ENCODE measurements at regions not wholly inside any gene's neighbourhood (a gene's known extent, or its start where the extent isn't known, plus 50 kb on each side); places are given as distances from the start of the nearest gene placed in this dataset.

GRCh38 chr14:54117924-54118323, 161.3 kb upstream of the BMP4 start:
- H3K4me2 ChIP-seq: no peak overlapping the region
- no peaks in the 10 kb centered on the region for H4K20me1 ChIP-seq (ENCODE audit: insufficient read depth, poor library complexity, severe bottlenecking)
- no peaks in the 10 kb centered on the region for H3K9me2 ChIP-seq (replicated peaks; ENCODE audit: insufficient read depth)
- no peaks in the 10 kb centered on the region for H3K36me3 ChIP-seq (replicated peaks; ENCODE audit: insufficient read depth, low read depth)
- no peaks in the 10 kb centered on the region for H3K79me2 ChIP-seq
- no peak overlapping the region for H2AFZ ChIP-seq
- H3K27ac ChIP-seq: no peak overlapping the region
- no peak overlapping the region for H3K4me3 ChIP-seq
- 81% methylated on average over 3 of the region's 3 CpGs for WGBS (ENCODE audit: low lambda C conversion rate, missing lambda C conversion rate)
- TF ChIP-seq EZH2phosphoT487 (IDR thresholded peaks at IDR 0.05; ENCODE audit: low read depth, severe bottlenecking, unreplicated experiment) (no peak), CTCF (IDR thresholded peaks at IDR 0.05; ENCODE audit: poor library complexity) (no peak), EZH2 (IDR thresholded peaks at IDR 0.05; ENCODE audit: borderline replicate concordance) (no peak)
- no peaks in the 10 kb centered on the region for H3K27me3 ChIP-seq
- no peak for DNase-seq (ENCODE audit: low spot score)
- no peaks in the 10 kb centered on the region for H3K4me1 ChIP-seq (ENCODE audit: insufficient read depth)
- H3K9me3 ChIP-seq (ENCODE audit: low read depth): no peaks in the 10 kb centered on the region

GRCh38 chr14:54120260-54120659, 163.6 kb upstream of the BMP4 start:
- H3K79me2 ChIP-seq: no peaks in the 10 kb centered on the region
- H2AFZ ChIP-seq: no peak overlapping the region
- no peaks in the 10 kb centered on the region for H3K9me2 ChIP-seq (replicated peaks; ENCODE audit: insufficient read depth)
- 95% methylated on average over 1 of the region's 1 CpG for WGBS (ENCODE audit: low lambda C conversion rate, missing lambda C conversion rate)
- no peaks in the 10 kb centered on the region for H3K9me3 ChIP-seq (ENCODE audit: low read depth)
- no peak overlapping the region for H3K27ac ChIP-seq
- H3K4me3 ChIP-seq: no peak overlapping the region
- no peaks in the 10 kb centered on the region for H3K27me3 ChIP-seq
- H3K36me3 ChIP-seq (replicated peaks; ENCODE audit: insufficient read depth, low read depth): no peaks in the 10 kb centered on the region
- no peaks in the 10 kb centered on the region for H4K20me1 ChIP-seq (ENCODE audit: insufficient read depth, poor library complexity, severe bottlenecking)
- no peak overlapping the region for H3K4me2 ChIP-seq
- DNase-seq (ENCODE audit: low spot score): no peak
- TF ChIP-seq EZH2phosphoT487 (IDR thresholded peaks at IDR 0.05; ENCODE audit: low read depth, severe bottlenecking, unreplicated experiment) (no peak), EZH2 (IDR thresholded peaks at IDR 0.05; ENCODE audit: borderline replicate concordance) (no peak), CTCF (IDR thresholded peaks at IDR 0.05; ENCODE audit: poor library complexity) (no peak)
- H3K4me1 ChIP-seq (ENCODE audit: insufficient read depth): no peaks in the 10 kb centered on the region

- no peaks in the 10 kb centered on the region for H3K79me2 ChIP-seq
- TF ChIP-seq EZH2 (IDR thresholded peaks at IDR 0.05; ENCODE audit: borderline replicate concordance) (no peak), EZH2phosphoT487 (IDR thresholded peaks at IDR 0.05; ENCODE audit: low read depth, severe bottlenecking, unreplicated experiment) (no peak), CTCF (IDR thresholded peaks at IDR 0.05; ENCODE audit: poor library complexity) (no peak)
- H4K20me1 ChIP-seq (ENCODE audit: insufficient read depth, poor library complexity, severe bottlenecking): no peaks in the 10 kb centered on the region
- no peak overlapping the region for H3K4me2 ChIP-seq
- no peak overlapping the region for H2AFZ ChIP-seq
- WGBS (ENCODE audit: low lambda C conversion rate, missing lambda C conversion rate): 79% methylated on average over 5 of the region's 5 CpGs
- no peaks in the 10 kb centered on the region for H3K36me3 ChIP-seq (replicated peaks; ENCODE audit: insufficient read depth, low read depth)
- no peaks in the 10 kb centered on the region for H3K27me3 ChIP-seq
- no peaks in the 10 kb centered on the region for H3K9me2 ChIP-seq (replicated peaks; ENCODE audit: insufficient read depth)
- H3K4me1 ChIP-seq (ENCODE audit: insufficient read depth): no peaks in the 10 kb centered on the region
- DNase-seq (ENCODE audit: low spot score): no peak
- no peaks in the 10 kb centered on the region for H3K9me3 ChIP-seq (ENCODE audit: low read depth)
- no peak overlapping the region for H3K4me3 ChIP-seq
- no peak overlapping the region for H3K27ac ChIP-seq
Observed at GRCh38 chr14:54121466-54122027, 164.9 kb upstream of the BMP4 start.

- H3K27me3 ChIP-seq: no peaks in the 10 kb centered on the region
- no peak overlapping the region for H3K4me3 ChIP-seq
- WGBS (ENCODE audit: low lambda C conversion rate, missing lambda C conversion rate): 91% methylated on average over 2 of the region's 2 CpGs
- TF ChIP-seq EZH2 (IDR thresholded peaks at IDR 0.05; ENCODE audit: borderline replicate concordance) (no peak), CTCF (IDR thresholded peaks at IDR 0.05; ENCODE audit: poor library complexity) (no peak), EZH2phosphoT487 (IDR thresholded peaks at IDR 0.05; ENCODE audit: low read depth, severe bottlenecking, unreplicated experiment) (no peak)
- no peaks in the 10 kb centered on the region for H3K36me3 ChIP-seq (replicated peaks; ENCODE audit: insufficient read depth, low read depth)
- H2AFZ ChIP-seq: no peak overlapping the region
- H4K20me1 ChIP-seq (ENCODE audit: insufficient read depth, poor library complexity, severe bottlenecking): no peaks in the 10 kb centered on the region
- H3K27ac ChIP-seq: no peak overlapping the region
- H3K9me3 ChIP-seq (ENCODE audit: low read depth): no peaks in the 10 kb centered on the region
- H3K9me2 ChIP-seq (replicated peaks; ENCODE audit: insufficient read depth): no peaks in the 10 kb centered on the region
- no peaks in the 10 kb centered on the region for H3K4me1 ChIP-seq (ENCODE audit: insufficient read depth)
- H3K4me2 ChIP-seq: no peak overlapping the region
- no peaks in the 10 kb centered on the region for H3K79me2 ChIP-seq
- no peak for DNase-seq (ENCODE audit: low spot score)
Observed at GRCh38 chr14:54123841-54124240, 167.2 kb upstream of the BMP4 start.

Measured in hepatocyte (in vitro differentiated cells).